ENCODE measurements at regions not wholly inside any gene's neighbourhood (a gene's known extent, or its start where the extent isn't known, plus 50 kb on each side); places are given as distances from the start of the nearest gene placed in this dataset.
A peak's percentile ranks its signal among the peaks of the same experiment; 100 is the strongest.

- TF ChIP-seq EZH2 (IDR thresholded peaks at IDR 0.05; ENCODE audit: borderline replicate concordance) (no peak), EZH2phosphoT487 (IDR thresholded peaks at IDR 0.05; ENCODE audit: low read depth, severe bottlenecking, unreplicated experiment) (no peak)
- TF ChIP-seq, protein P1, sequence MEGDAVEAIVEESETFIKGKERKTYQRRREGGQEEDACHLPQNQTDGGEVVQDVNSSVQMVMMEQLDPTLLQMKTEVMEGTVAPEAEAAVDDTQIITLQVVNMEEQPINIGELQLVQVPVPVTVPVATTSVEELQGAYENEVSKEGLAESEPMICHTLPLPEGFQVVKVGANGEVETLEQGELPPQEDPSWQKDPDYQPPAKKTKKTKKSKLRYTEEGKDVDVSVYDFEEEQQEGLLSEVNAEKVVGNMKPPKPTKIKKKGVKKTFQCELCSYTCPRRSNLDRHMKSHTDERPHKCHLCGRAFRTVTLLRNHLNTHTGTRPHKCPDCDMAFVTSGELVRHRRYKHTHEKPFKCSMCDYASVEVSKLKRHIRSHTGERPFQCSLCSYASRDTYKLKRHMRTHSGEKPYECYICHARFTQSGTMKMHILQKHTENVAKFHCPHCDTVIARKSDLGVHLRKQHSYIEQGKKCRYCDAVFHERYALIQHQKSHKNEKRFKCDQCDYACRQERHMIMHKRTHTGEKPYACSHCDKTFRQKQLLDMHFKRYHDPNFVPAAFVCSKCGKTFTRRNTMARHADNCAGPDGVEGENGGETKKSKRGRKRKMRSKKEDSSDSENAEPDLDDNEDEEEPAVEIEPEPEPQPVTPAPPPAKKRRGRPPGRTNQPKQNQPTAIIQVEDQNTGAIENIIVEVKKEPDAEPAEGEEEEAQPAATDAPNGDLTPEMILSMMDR (IDR thresholded peaks at IDR 0.05; ENCODE audit: poor library complexity) = no peak
- WGBS (ENCODE audit: low lambda C conversion rate, missing lambda C conversion rate) = 74% methylated on average over 1 of the region's 1 CpG
- no peaks in the 10 kb centered on the region for H3K27me3 ChIP-seq
- no peaks in the 10 kb centered on the region for H3K79me2 ChIP-seq
- DNase-seq (ENCODE audit: low spot score) = no peak
- H3K4me3 ChIP-seq = no peak overlapping the region
- H3K4me1 ChIP-seq (ENCODE audit: insufficient read depth) = no peaks in the 10 kb centered on the region
- no peak overlapping the region for H3K27ac ChIP-seq
- no peaks in the 10 kb centered on the region for H3K9me3 ChIP-seq (ENCODE audit: low read depth)
- peak overlapping the region; percentile 37 for H3K4me2 ChIP-seq
- no peaks in the 10 kb centered on the region for H3K36me3 ChIP-seq (replicated peaks; ENCODE audit: insufficient read depth, low read depth)
- H3K9me2 ChIP-seq (replicated peaks; ENCODE audit: insufficient read depth) = no peaks in the 10 kb centered on the region
- no peak overlapping the region for H2AFZ ChIP-seq
- H4K20me1 ChIP-seq (ENCODE audit: insufficient read depth, poor library complexity, severe bottlenecking) = no peaks in the 10 kb centered on the region
Measured at GRCh38 chr10:4532976-4533375, 293.0 kb upstream of the AKR1E2 start.

DNA sequence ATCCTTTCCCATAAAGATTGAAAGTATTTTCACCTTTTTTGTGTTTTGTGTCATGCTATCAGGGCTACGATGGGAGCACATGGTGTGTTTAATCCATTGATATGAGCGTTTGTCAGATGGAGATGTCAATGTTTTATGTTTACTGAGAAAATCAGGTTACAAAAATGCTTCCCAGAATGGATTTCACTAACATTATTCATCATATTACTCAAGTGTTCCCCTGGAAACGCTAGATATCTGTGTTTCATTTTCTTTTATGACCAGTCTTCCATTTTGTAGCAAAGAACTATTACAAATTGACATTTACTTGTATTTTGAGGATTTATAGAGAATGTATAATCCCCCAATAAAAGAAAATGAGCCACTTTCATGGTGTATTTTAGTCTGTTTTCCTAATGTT is 293.5 kb upstream of the AKR1E2 start:
- H2AFZ ChIP-seq = no peak overlapping the region
- peak overlapping the region; percentile 37 for H3K4me2 ChIP-seq
- no peaks in the 10 kb centered on the region for H3K36me3 ChIP-seq (replicated peaks; ENCODE audit: insufficient read depth, low read depth)
- H3K4me3 ChIP-seq = no peak overlapping the region
- no peaks in the 10 kb centered on the region for H4K20me1 ChIP-seq (ENCODE audit: insufficient read depth, poor library complexity, severe bottlenecking)
- H3K4me1 ChIP-seq (ENCODE audit: insufficient read depth) = no peaks in the 10 kb centered on the region
- no peaks in the 10 kb centered on the region for H3K9me2 ChIP-seq (replicated peaks; ENCODE audit: insufficient read depth)
- TF ChIP-seq EZH2 (IDR thresholded peaks at IDR 0.05; ENCODE audit: borderline replicate concordance) = no peak
- TF ChIP-seq, protein P1 (IDR thresholded peaks at IDR 0.05; ENCODE audit: poor library complexity) = no peak
- no peaks in the 10 kb centered on the region for H3K27me3 ChIP-seq
- 35% methylated on average over 3 of the region's 3 CpGs for WGBS (ENCODE audit: low lambda C conversion rate, missing lambda C conversion rate)
- no peaks in the 10 kb centered on the region for H3K9me3 ChIP-seq (ENCODE audit: low read depth)
- no peak for DNase-seq (ENCODE audit: low spot score)
- no peaks in the 10 kb centered on the region for H3K79me2 ChIP-seq
- H3K27ac ChIP-seq = no peak overlapping the region

- DNase-seq (ENCODE audit: low spot score) = no peak
- 84% methylated on average over 1 of the region's 1 CpG for whole genome bisulfite sequencing (ENCODE audit: low lambda C conversion rate, missing lambda C conversion rate)
- no peaks in the 10 kb centered on the region for H3K79me2 ChIP-seq
- H4K20me1 ChIP-seq (ENCODE audit: insufficient read depth, poor library complexity, severe bottlenecking) = no peaks in the 10 kb centered on the region
- H3K9me2 ChIP-seq (replicated peaks; ENCODE audit: insufficient read depth) = no peaks in the 10 kb centered on the region
- H3K4me2 ChIP-seq = peak overlapping the region; percentile 37
- no peak overlapping the region for H3K4me3 ChIP-seq
- no peak for TF ChIP-seq EZH2 (IDR thresholded peaks at IDR 0.05; ENCODE audit: borderline replicate concordance)
- TF ChIP-seq, protein P1 (IDR thresholded peaks at IDR 0.05; ENCODE audit: poor library complexity) = no peak
- no peak for TF ChIP-seq EZH2phosphoT487 (IDR thresholded peaks at IDR 0.05; ENCODE audit: low read depth, severe bottlenecking, unreplicated experiment)
- H2AFZ ChIP-seq = no peak overlapping the region
- no peaks in the 10 kb centered on the region for H3K9me3 ChIP-seq (ENCODE audit: low read depth)
- no peak overlapping the region for H3K27ac ChIP-seq
- H3K27me3 ChIP-seq = no peaks in the 10 kb centered on the region
- H3K36me3 ChIP-seq (replicated peaks; ENCODE audit: insufficient read depth, low read depth) = no peaks in the 10 kb centered on the region
- H3K4me1 ChIP-seq (ENCODE audit: insufficient read depth) = no peaks in the 10 kb centered on the region
Measured at GRCh38 chr10:4532011-4532410, 294.0 kb upstream of the AKR1E2 start.

- no peak overlapping the region for H3K4me2 ChIP-seq
- no peaks in the 10 kb centered on the region for H3K9me3 ChIP-seq (ENCODE audit: low read depth)
- H3K9me2 ChIP-seq (replicated peaks; ENCODE audit: insufficient read depth) = no peaks in the 10 kb centered on the region
- no peaks in the 10 kb centered on the region for H4K20me1 ChIP-seq (ENCODE audit: insufficient read depth, poor library complexity, severe bottlenecking)
- no peak overlapping the region for H3K27ac ChIP-seq
- no peaks in the 10 kb centered on the region for H3K79me2 ChIP-seq
- no peaks in the 10 kb centered on the region for H3K4me1 ChIP-seq (ENCODE audit: insufficient read depth)
- no peak overlapping the region for H3K4me3 ChIP-seq
- H3K27me3 ChIP-seq = no peaks in the 10 kb centered on the region
- TF ChIP-seq EZH2 (IDR thresholded peaks at IDR 0.05; ENCODE audit: borderline replicate concordance) = no peak
- TF ChIP-seq EZH2phosphoT487 (IDR thresholded peaks at IDR 0.05; ENCODE audit: low read depth, severe bottlenecking, unreplicated experiment) = no peak
- TF ChIP-seq, protein P1 (IDR thresholded peaks at IDR 0.05; ENCODE audit: poor library complexity) = no peak
- H2AFZ ChIP-seq = no peak overlapping the region
- no peaks in the 10 kb centered on the region for H3K36me3 ChIP-seq (replicated peaks; ENCODE audit: insufficient read depth, low read depth)
- no peak for DNase-seq (ENCODE audit: low spot score)
Measured at GRCh38 chr10:4529266-4529665, 296.7 kb upstream of the AKR1E2 start.
